Astrocyte (in vitro differentiated cells and primary cell): ENCODE measurements at regions not wholly inside any gene's neighbourhood (a gene's known extent, or its start where the extent isn't known, plus 50 kb on each side); places are given as distances from the start of the nearest gene placed in this dataset.

ENCODE experiments used
- DNase-seq: peaks from one replicate; pipeline ENCODE4 v3.0.0-alpha.2; 2010; ENCODE audit warnings: low read depth
- FAIRE-seq: peaks from 2 replicates; lab custom pipeline; 2011; peaks lifted over from hg19 to GRCh38; lab: Jason Lieb, UNC
- H2AFZ ChIP-seq: 2 replicates; pipeline ENCODE4 v1.6.0; 2012; ENCODE audit warnings: low read depth, low read length, inconsistent platforms
- H3K27ac ChIP-seq: 2 replicates; pipeline ENCODE4 v1.5.1; 2011; ENCODE audit warnings: low read depth, low read length, inconsistent platforms
- H3K27me3 ChIP-seq: 2 replicates; pipeline ENCODE4 v1.6.0; 2011; ENCODE audit warnings: low read length, inconsistent platforms; ENCODE audit not compliant: insufficient read depth
- H3K36me3 ChIP-seq: 2 replicates; pipeline ENCODE4 v1.5.1; 2011; ENCODE audit warnings: low read length, inconsistent platforms; ENCODE audit not compliant: insufficient read depth
- H3K4me1 ChIP-seq: 2 replicates; pipeline ENCODE4 v1.5.1; 2011; ENCODE audit warnings: low read length, inconsistent platforms; ENCODE audit not compliant: insufficient read depth
- H3K4me2 ChIP-seq: 2 replicates; pipeline ENCODE4 v1.6.0; 2012; ENCODE audit warnings: low read length, inconsistent platforms
- H3K4me3 ChIP-seq: 2 replicates; pipeline ENCODE4 v1.5.1; 2011; ENCODE audit warnings: low read depth, mild to moderate bottlenecking, low read length, inconsistent platforms; ENCODE audit not compliant: insufficient read depth
- H3K79me2 ChIP-seq: 2 replicates; pipeline ENCODE4 v1.6.0; 2012; ENCODE audit warnings: mild to moderate bottlenecking, low read length, inconsistent platforms; ENCODE audit not compliant: insufficient read depth
- H3K9ac ChIP-seq: 2 replicates; pipeline ENCODE4 v1.6.0; 2012; ENCODE audit warnings: mild to moderate bottlenecking, low read length, inconsistent platforms
- H3K9me3 ChIP-seq: 2 replicates; pipeline ENCODE4 v1.5.1; 2012; ENCODE audit warnings: low read depth, mild to moderate bottlenecking, low read length, inconsistent platforms; ENCODE audit not compliant: insufficient read depth
- H4K20me1 ChIP-seq: 2 replicates; pipeline ENCODE4 v1.6.0; 2012; ENCODE audit warnings: low read length, inconsistent platforms; ENCODE audit not compliant: insufficient read depth
- H3K27ac Mint-ChIP-seq: one replicate; pipeline ENCODE4 v1.8.0; 2021; ENCODE audit warnings: mild to moderate bottlenecking, mixed read lengths; ENCODE audit not compliant: unreplicated experiment
- H3K27me3 Mint-ChIP-seq: one replicate; pipeline ENCODE4 v1.8.0; 2021; ENCODE audit warnings: low read depth, mixed read lengths; ENCODE audit not compliant: unreplicated experiment
- H3K36me3 Mint-ChIP-seq: one replicate; pipeline ENCODE4 v1.8.0; 2021; ENCODE audit warnings: low read depth, mixed read lengths; ENCODE audit not compliant: unreplicated experiment
- H3K4me1 Mint-ChIP-seq: one replicate; pipeline ENCODE4 v1.8.0; 2021; ENCODE audit warnings: low read depth, mixed read lengths; ENCODE audit not compliant: unreplicated experiment
- H3K4me3 Mint-ChIP-seq: one replicate; pipeline ENCODE4 v1.8.0; 2021; ENCODE audit warnings: mild to moderate bottlenecking, moderate library complexity, mixed read lengths; ENCODE audit not compliant: unreplicated experiment
- H3K9me3 Mint-ChIP-seq: one replicate; pipeline ENCODE4 v1.8.0; 2021; ENCODE audit warnings: mild to moderate bottlenecking, mixed read lengths; ENCODE audit not compliant: unreplicated experiment
- EZH2 ChIP-seq: IDR thresholded peaks from 2 replicates; pipeline ENCODE4 v1.6.1; 2012; ENCODE audit warnings: mild to moderate bottlenecking, low read length, inconsistent platforms; ENCODE audit not compliant: insufficient read depth
- TF ChIP-seq, protein P1 (sequence below): IDR thresholded peaks from 2 replicates; pipeline ENCODE4 v1.5.1; 2011; ENCODE audit warnings: low read depth, mild to moderate bottlenecking, inconsistent platforms, low read length, moderate library complexity; ENCODE audit not compliant: insufficient read depth

- H3K9me3 Mint-ChIP-seq, result peaks cover 3% of the 10 kb centered on the region
- Histone ChIP-seq H3K9ac (no peak overlapping the region), H3K36me3 (no peaks in the 10 kb centered on the region), H3K4me2 (no peak overlapping the region), H4K20me1 (no peaks in the 10 kb centered on the region), H3K4me3 (no peak overlapping the region), H3K79me2 (no peaks in the 10 kb centered on the region), H3K27ac (no peak overlapping the region), H2AFZ (no peak overlapping the region), H3K9me3 (no peaks in the 10 kb centered on the region), H3K27me3 (no peaks in the 10 kb centered on the region), H3K4me1 (peaks cover 13% of the 10 kb centered on the region)
- peaks cover 5% of the 10 kb centered on the region for H3K36me3 Mint-ChIP-seq
- H3K4me3 Mint-ChIP-seq, result no peak overlapping the region
- no peak overlapping the region for H3K27ac Mint-ChIP-seq
- peaks cover 14% of the 10 kb centered on the region for H3K4me1 Mint-ChIP-seq
- TF ChIP-seq EZH2, result no peak
- TF ChIP-seq, protein P1, sequence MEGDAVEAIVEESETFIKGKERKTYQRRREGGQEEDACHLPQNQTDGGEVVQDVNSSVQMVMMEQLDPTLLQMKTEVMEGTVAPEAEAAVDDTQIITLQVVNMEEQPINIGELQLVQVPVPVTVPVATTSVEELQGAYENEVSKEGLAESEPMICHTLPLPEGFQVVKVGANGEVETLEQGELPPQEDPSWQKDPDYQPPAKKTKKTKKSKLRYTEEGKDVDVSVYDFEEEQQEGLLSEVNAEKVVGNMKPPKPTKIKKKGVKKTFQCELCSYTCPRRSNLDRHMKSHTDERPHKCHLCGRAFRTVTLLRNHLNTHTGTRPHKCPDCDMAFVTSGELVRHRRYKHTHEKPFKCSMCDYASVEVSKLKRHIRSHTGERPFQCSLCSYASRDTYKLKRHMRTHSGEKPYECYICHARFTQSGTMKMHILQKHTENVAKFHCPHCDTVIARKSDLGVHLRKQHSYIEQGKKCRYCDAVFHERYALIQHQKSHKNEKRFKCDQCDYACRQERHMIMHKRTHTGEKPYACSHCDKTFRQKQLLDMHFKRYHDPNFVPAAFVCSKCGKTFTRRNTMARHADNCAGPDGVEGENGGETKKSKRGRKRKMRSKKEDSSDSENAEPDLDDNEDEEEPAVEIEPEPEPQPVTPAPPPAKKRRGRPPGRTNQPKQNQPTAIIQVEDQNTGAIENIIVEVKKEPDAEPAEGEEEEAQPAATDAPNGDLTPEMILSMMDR, result no peak
- FAIRE-seq, result no peak
- H3K27me3 Mint-ChIP-seq, result peaks cover 2% of the 10 kb centered on the region
- no peak for DNase-seq
These were observed 155.6 kb upstream of the HAAO start for GRCh38 chr2:42947809-42948600.

DNA sequence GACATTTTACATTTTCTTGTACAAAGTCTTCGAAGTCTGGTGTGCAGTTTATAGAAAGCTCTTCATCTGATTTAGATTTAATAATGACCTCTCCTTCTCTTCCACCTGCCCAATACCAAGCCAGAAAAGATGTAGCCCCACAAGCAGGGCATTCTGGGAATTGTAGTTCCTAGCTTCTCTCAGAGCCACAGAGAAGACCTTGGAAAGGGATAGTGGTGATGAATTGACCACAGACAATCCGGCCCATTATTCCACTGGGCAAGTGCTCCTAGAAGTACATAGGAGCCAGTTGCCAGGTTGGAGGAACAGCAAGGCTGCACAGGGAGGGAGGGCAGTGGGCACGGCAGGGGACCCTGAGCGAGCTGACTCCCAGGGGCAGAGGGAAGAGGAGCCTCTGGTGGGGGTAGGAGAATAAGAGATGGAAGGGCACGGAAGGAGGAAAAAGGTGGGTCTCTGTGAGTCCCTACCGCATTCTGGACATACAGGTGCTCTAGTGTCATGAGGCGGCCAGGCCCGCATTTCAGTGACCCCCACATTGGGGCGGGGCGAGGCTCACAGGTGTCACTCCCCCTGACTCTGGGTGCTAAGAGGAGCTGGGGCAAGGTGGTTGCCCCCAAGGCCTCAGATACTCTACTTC is 152.5 kb upstream of the HAAO start:
- Mint-ChIP-seq H3K4me1 (peaks cover 6% of the 10 kb centered on the region), H3K27ac (no peak overlapping the region), H3K27me3 (peaks cover 15% of the 10 kb centered on the region), H3K4me3 (no peak overlapping the region), H3K9me3 (no peaks in the 10 kb centered on the region), H3K36me3 (no peaks in the 10 kb centered on the region)
- Histone ChIP-seq H3K9ac (no peak overlapping the region), H3K4me1 (no peaks in the 10 kb centered on the region), H3K36me3 (no peaks in the 10 kb centered on the region), H3K27ac (no peak overlapping the region), H3K4me2 (no peak overlapping the region), H3K9me3 (no peaks in the 10 kb centered on the region), H3K27me3 (no peaks in the 10 kb centered on the region), H4K20me1 (no peaks in the 10 kb centered on the region), H2AFZ (no peak overlapping the region), H3K79me2 (no peaks in the 10 kb centered on the region), H3K4me3 (no peak overlapping the region)
- FAIRE-seq (no peak), DNase-seq (no peak)
- TF ChIP-seq EZH2, result no peak

GRCh38 chr2:42942990-42943493 is 150.7 kb upstream of the HAAO start:
- H3K4me1 ChIP-seq, result no peaks in the 10 kb centered on the region
- Mint-ChIP-seq H3K36me3 (no peaks in the 10 kb centered on the region), H3K27ac (no peak overlapping the region), H3K4me1 (peaks cover 11% of the 10 kb centered on the region), H3K9me3 (no peaks in the 10 kb centered on the region), H3K27me3 (peaks cover 18% of the 10 kb centered on the region), H3K4me3 (no peak overlapping the region)
- no peaks in the 10 kb centered on the region for H3K9me3 ChIP-seq
- no peak overlapping the region for H3K27ac ChIP-seq
- H3K36me3 ChIP-seq, result no peaks in the 10 kb centered on the region
- no peaks in the 10 kb centered on the region for H3K27me3 ChIP-seq
- FAIRE-seq (no peak), DNase-seq (no peak)
- no peak overlapping the region for H3K4me3 ChIP-seq
- H3K79me2 ChIP-seq, result no peaks in the 10 kb centered on the region
- no peak overlapping the region for H3K9ac ChIP-seq
- no peak overlapping the region for H3K4me2 ChIP-seq
- H4K20me1 ChIP-seq, result no peaks in the 10 kb centered on the region
- no peak for TF ChIP-seq EZH2
- TF ChIP-seq, protein P1, result no peak
- H2AFZ ChIP-seq, result no peak overlapping the region
